Mucosa of rectum (tissue), 2 donors: ENCODE measurements at regions not wholly inside any gene's neighbourhood (a gene's known extent, or its start where the extent isn't known, plus 50 kb on each side); places are given as distances from the start of the nearest gene placed in this dataset.
"Not testable (repeated sequence)": the region's sequence is repeated elsewhere in the genome, so short reads cannot be mapped to it uniquely, and the experiment has no call there.

Experiments
- H3K27ac ChIP-seq, 2 donors: one replicate each; pipeline ENCODE4 v1.7.0; 2013; ENCODE audit warnings: inconsistent platforms in 2 of 2, low read depth in 2 of 2, low read length in 2 of 2
- H3K27me3 ChIP-seq, 2 donors: one replicate each; pipeline ENCODE4 v1.7.0; 2013; ENCODE audit warnings: low read length in 2 of 2; ENCODE audit not compliant: control insufficient read depth in 2 of 2, insufficient read depth in 2 of 2
- H3K36me3 ChIP-seq, 2 donors: one replicate each; pipeline ENCODE4 v1.7.0; 2013; ENCODE audit warnings: low read length in 2 of 2; ENCODE audit not compliant: control insufficient read depth in 2 of 2, insufficient read depth in 2 of 2
- H3K4me1 ChIP-seq, 2 donors: one replicate each; pipeline ENCODE4 v1.7.0; 2013; ENCODE audit warnings: low read length in 2 of 2, mild to moderate bottlenecking in 1 of 2; ENCODE audit not compliant: control insufficient read depth in 2 of 2, insufficient read depth in 2 of 2
- H3K4me3 ChIP-seq, 2 donors: one replicate each; pipeline ENCODE4 v1.7.0; 2013; ENCODE audit warnings: low read length in 2 of 2
- H3K9ac ChIP-seq, 2 donors: one replicate each; pipeline ENCODE4 v1.7.0; 2013; ENCODE audit warnings: low read length in 2 of 2, low read depth in 1 of 2, mild to moderate bottlenecking in 1 of 2
- H3K9me3 ChIP-seq, 2 donors: one replicate each; pipeline ENCODE4 v1.7.0; 2013; ENCODE audit warnings: low read length in 2 of 2; ENCODE audit not compliant: control insufficient read depth in 2 of 2
- donor health status: healthy.
- donor health status: Normal muscosa, but diverticular disease.

DNA sequence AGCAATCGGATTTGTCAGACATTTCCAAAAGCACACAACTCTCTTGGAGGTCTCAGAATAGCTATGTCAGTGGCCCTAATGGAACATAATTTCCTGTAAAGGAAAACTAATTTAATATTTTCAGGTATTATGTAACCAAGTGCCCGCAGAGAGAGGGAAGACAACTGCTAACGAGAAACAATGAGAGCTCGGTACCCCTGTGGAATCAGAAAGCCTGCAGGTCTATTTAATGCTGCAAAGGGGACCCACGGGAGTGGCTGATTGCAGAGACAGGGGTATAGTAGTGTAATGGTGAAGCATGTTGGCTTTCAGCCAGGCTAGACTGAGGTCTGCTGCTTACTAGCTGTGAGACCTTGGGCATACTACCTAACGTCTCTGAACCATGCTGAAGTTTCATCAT lies 508.1 kb upstream of the BRINP1 start:
- no peaks in the 10 kb centered on the region for H3K4me1 ChIP-seq
- H3K36me3 ChIP-seq: no peaks in the 10 kb centered on the region
- H3K9ac ChIP-seq: no peak overlapping the region
- H3K27ac ChIP-seq: no peak overlapping the region
- no peak overlapping the region for H3K4me3 ChIP-seq
- no peaks in the 10 kb centered on the region for H3K9me3 ChIP-seq
- no peaks in the 10 kb centered on the region for H3K27me3 ChIP-seq

DNA sequence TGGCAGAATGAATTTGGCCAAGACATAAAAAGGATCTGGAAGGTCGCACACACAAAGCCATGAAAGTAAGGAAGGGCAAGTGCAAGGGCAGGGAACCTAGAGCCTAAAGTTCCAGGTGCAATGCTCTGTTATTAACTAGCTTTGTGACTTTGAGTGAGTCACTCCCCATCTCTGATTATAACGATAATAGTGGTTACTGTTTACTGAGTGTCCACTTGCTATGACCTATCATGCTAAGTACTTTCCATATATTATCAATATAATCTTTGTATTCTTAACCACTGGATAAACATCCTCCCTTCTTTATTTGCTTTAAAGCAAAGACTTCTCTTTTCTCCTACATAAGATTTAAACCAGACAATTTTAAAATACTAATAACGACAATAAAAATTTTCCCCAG lies 504.6 kb upstream of the BRINP1 start:
- Histone ChIP-seq H3K9me3 (no peaks in the 10 kb centered on the region), H3K27me3 (no peaks in the 10 kb centered on the region), H3K36me3 (no peaks in the 10 kb centered on the region), H3K4me1 (no peaks in the 10 kb centered on the region), H3K4me3 (no peak overlapping the region), H3K9ac (no peak overlapping the region), H3K27ac (no peak overlapping the region)

DNA sequence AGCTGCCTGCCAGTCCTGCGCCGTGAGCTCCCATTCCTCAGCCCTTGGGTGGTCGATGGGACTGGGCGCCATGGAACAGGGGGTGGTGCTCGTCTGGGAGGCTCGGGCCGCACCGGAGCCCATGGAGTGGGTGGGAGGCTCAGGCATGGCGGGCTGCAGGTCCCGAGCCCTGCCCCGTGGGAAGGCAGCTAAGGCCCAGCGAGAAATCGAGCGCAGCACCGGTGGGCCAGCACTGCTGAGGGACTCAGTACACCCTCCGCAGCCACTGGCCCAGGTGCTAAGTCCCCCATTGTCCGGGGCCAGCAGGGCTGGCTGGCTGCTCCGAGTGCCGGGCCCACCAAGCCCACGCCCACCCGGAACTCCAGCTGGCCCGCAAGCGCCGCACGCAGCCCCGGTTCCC lies 501.0 kb upstream of the BRINP1 start:
- not testable (repeated sequence) for H3K9ac ChIP-seq, H3K27me3 ChIP-seq, H3K9me3 ChIP-seq, H3K4me1 ChIP-seq, H3K4me3 ChIP-seq, H3K27ac ChIP-seq, H3K36me3 ChIP-seq

DNA sequence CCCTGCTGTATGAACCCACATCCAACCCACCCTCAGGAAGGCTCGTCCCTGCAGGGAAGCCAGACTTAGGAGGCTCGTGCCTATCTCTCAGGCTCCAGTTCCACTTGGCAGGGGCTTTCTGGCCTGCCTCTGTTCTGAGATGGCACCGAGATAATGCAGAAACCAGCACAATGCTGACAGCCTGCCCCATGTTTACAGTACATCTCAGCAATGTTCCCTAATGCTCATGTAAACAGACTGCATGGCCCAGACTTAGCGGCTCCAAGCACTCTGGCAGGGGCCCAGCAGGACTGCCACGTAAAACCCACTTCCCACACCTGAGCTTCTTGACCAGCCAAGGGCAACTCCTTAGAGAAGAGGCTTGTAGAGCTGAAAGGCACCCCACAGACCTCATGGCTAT lies 499.5 kb upstream of the BRINP1 start:
- H3K4me1 ChIP-seq: no peaks in the 10 kb centered on the region
- H3K36me3 ChIP-seq: no peaks in the 10 kb centered on the region
- H3K9me3 ChIP-seq: no peaks in the 10 kb centered on the region
- no peak overlapping the region for H3K9ac ChIP-seq
- H3K27ac ChIP-seq: no peak overlapping the region
- H3K4me3 ChIP-seq: no peak overlapping the region
- H3K27me3 ChIP-seq: no peaks in the 10 kb centered on the region

DNA sequence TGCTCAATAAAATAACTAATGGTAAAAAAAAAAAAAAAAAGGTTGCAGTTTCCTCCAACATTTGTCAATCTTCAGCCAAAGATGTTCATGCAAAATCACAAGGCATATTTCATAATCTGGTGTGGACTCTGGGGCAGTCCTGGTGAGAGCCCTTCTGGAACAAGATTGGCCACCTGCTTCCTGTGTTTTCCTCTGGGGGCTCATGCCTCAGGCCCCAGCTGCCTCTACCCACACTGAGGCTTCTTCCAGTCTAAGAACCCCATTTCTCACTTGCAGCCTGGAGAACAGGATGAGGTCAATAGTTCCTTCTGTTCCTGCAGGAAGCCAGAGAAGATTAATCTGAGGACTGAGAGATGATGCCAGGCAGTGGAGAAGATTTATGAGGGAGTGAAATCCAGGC lies 492.6 kb upstream of the BRINP1 start:
- Histone ChIP-seq H3K27ac (no peak overlapping the region), H3K27me3 (no peaks in the 10 kb centered on the region), H3K9me3 (no peaks in the 10 kb centered on the region), H3K9ac (no peak overlapping the region), H3K36me3 (no peaks in the 10 kb centered on the region), H3K4me3 (no peak overlapping the region), H3K4me1 (no peaks in the 10 kb centered on the region)

DNA sequence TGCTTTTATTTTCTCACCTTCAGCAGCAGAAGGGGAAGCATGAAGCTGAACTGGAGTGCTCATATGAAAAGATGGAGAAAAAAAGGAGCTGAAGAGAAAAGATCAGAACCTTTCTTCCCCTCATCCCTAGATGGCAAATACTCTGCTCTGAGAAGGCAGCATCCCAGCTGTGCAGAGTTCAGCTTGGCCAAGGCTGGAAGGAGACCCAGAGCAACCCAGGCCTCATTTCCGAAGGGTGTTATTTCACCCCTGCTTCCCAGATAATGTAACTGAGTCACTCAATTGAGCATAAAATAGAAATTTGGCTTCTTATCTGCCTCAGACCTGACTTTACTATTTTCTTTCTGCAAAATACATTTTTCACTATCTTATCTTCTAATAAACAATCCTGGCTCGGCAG lies 489.9 kb upstream of the BRINP1 start:
- no peaks in the 10 kb centered on the region for H3K27me3 ChIP-seq
- H3K4me1 ChIP-seq: no peaks in the 10 kb centered on the region
- H3K27ac ChIP-seq: no peak overlapping the region
- H3K36me3 ChIP-seq: no peaks in the 10 kb centered on the region
- H3K4me3 ChIP-seq: no peak overlapping the region
- no peaks in the 10 kb centered on the region for H3K9me3 ChIP-seq
- no peak overlapping the region for H3K9ac ChIP-seq

DNA sequence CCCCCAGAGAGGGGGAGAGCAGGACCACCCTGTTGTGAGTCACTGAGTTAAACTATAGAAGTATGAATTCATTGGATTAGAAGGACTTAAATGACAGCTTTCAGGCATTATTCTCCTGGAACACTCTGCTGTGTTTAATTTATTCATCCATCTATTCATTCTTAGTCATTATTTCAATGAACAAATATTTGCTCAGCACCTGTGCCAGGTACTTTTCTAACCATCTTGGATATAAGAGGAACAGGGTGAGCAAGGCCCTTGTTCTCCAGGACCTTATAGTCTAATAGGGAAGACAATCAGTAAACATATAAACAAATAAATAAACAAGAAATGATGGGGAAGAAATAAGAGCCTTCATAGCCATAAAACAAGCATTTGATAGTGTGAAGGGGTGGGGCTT lies 483.9 kb upstream of the BRINP1 start:
- no peaks in the 10 kb centered on the region for H3K9me3 ChIP-seq
- no peak overlapping the region for H3K27ac ChIP-seq
- H3K4me3 ChIP-seq: no peak overlapping the region
- no peaks in the 10 kb centered on the region for H3K4me1 ChIP-seq
- no peaks in the 10 kb centered on the region for H3K36me3 ChIP-seq
- no peak overlapping the region for H3K9ac ChIP-seq
- H3K27me3 ChIP-seq: no peaks in the 10 kb centered on the region

DNA sequence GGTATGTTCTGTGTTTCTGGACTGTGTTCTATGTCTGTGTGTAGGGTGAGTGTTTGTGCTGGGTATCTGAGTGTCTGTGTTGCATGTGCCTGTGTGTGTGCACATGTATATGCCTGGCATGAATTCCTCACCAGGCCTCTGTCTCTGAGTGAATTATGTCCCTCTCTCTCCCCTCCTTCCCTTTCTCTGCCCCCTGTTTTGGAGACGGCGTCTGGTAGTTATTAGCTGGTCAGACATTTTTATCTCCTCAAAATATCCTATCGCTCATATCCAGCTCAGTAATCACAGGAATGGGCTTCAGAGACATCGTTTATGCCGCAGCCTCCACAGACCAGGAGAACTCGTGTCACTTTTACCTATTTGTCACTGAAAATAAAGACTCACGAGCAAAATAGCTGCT lies 483.2 kb upstream of the BRINP1 start:
- no peak overlapping the region for H3K4me3 ChIP-seq
- no peaks in the 10 kb centered on the region for H3K4me1 ChIP-seq
- no peaks in the 10 kb centered on the region for H3K9me3 ChIP-seq
- H3K27me3 ChIP-seq: no peaks in the 10 kb centered on the region
- no peak overlapping the region for H3K9ac ChIP-seq
- H3K36me3 ChIP-seq: no peaks in the 10 kb centered on the region
- no peak overlapping the region for H3K27ac ChIP-seq

DNA sequence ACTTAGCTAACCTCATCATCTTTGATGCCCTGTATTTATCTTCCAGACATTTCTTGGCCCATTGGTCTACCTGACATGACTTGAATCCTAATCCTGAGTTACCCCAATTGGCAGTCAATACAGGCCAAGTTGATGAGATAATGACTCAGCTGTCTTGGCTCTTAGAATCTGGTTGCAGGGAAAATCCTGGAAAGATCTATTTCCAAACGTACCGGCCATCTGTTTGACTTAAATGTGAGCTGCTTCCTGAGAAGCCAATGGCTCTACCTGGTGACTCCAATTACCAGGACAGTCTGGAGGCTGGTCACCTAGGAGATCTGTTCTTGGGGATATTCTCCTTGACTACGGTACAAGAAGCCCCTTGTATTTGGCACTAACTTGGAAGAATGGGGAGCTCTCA lies 475.2 kb upstream of the BRINP1 start:
- H3K9me3 ChIP-seq: no peaks in the 10 kb centered on the region
- no peaks in the 10 kb centered on the region for H3K27me3 ChIP-seq
- no peaks in the 10 kb centered on the region for H3K4me1 ChIP-seq
- no peak overlapping the region for H3K4me3 ChIP-seq
- H3K36me3 ChIP-seq: no peaks in the 10 kb centered on the region
- H3K27ac ChIP-seq: no peak overlapping the region
- H3K9ac ChIP-seq: no peak overlapping the region

DNA sequence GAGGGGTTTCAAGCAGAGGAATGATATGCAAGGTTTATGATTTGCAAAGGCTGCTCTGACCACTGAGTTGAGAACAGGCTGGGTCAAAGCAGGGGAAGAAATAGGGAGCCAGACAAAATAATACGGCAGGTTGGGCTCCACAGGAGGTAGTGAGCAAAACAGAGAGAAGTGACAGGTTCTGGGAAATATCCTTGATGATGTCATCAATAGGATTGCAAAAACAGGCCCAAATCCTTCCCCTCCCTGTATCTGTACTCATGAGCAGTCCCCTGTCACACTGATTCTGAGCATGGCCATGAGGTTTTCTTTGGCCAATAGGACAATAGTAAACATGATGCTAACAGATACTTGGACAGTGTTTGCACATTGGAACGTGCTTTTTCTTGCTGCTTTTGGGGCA lies 471.8 kb upstream of the BRINP1 start:
- H3K9ac ChIP-seq: no peak overlapping the region
- no peaks in the 10 kb centered on the region for H3K36me3 ChIP-seq
- no peaks in the 10 kb centered on the region for H3K27me3 ChIP-seq
- no peaks in the 10 kb centered on the region for H3K4me1 ChIP-seq
- H3K4me3 ChIP-seq: no peak overlapping the region
- H3K9me3 ChIP-seq: no peaks in the 10 kb centered on the region
- H3K27ac ChIP-seq: no peak overlapping the region

DNA sequence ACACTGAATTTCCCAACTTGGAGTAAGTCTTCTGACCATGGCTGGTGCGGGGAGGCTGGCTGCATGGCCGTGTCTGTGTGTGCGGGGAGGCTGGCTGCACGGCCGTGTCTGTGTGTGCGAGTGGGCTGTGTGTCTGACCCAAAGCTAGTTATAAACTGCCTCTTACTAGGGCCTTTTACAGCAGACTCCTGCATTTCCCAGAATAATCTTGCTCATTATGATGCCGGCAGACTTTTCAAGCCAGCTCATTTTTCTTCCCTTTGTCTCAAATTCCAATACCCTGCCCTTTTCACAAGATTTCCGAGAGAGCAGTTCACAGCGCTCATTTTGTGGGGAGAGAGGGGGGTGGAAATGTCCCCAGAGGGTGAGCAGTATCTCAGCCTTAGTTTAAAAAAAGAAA lies 470.7 kb upstream of the BRINP1 start:
- no peaks in the 10 kb centered on the region for H3K36me3 ChIP-seq

More for the DNA sequence above, 470.7 kb upstream of the BRINP1 start:
- H3K4me1 ChIP-seq: no peaks in the 10 kb centered on the region
- no peaks in the 10 kb centered on the region for H3K27me3 ChIP-seq
- H3K9me3 ChIP-seq: no peaks in the 10 kb centered on the region
- no peak overlapping the region for H3K4me3 ChIP-seq
- no peak overlapping the region for H3K27ac ChIP-seq
- H3K9ac ChIP-seq: no peak overlapping the region
